Hepatocyte (in vitro differentiated cells): ENCODE measurements at regions not wholly inside any gene's neighbourhood (a gene's known extent, or its start where the extent isn't known, plus 50 kb on each side); places are given as distances from the start of the nearest gene placed in this dataset.

Experiments
- CTCF ChIP-seq: fragments of 200-600 bp; sonication (generic); IDR thresholded peaks from 2 replicates; pipeline ENCODE4 v1.5.1; 2016; ENCODE audit warnings: antibody characterized with exemption, mild to moderate bottlenecking; ENCODE audit not compliant: poor library complexity
- EZH2phosphoT487 ChIP-seq: fragments of 200-600 bp; sonication (generic); IDR thresholded peaks from one replicate; pipeline ENCODE4 v1.6.1; 2018; ENCODE audit warnings: antibody characterized with exemption, mild to moderate bottlenecking, low read depth, moderate library complexity; ENCODE audit not compliant: unreplicated experiment, severe bottlenecking

- TF ChIP-seq CTCF (no peak), EZH2phosphoT487 (no peak)
These were observed 390.5 kb upstream of the ROBO1 start for GRCh38 chr3:80158332-80158731.
